ENCODE measurements at regions not wholly inside any gene's neighbourhood (a gene's known extent, or its start where the extent isn't known, plus 50 kb on each side); places are given as distances from the start of the nearest gene placed in this dataset.

- Histone ChIP-seq H3K79me1 (replicated peaks; ENCODE audit: low read length, poor library complexity, severe bottlenecking) (no peaks in the 10 kb centered on the region), H3K27me3 (ENCODE audit: control insufficient read depth in 1 of 2, insufficient read depth in 1 of 2, low read length in 2 of 2) (no peaks in the 10 kb centered on the region), H3K27ac (ENCODE audit: low read length, poor library complexity, severe bottlenecking) (no peak overlapping the region), H3K4me1 (ENCODE audit: control insufficient read depth, insufficient read depth, low read depth, low read length) (no peaks in the 10 kb centered on the region), H3K9me3 (ENCODE audit: control insufficient read depth, low read length) (no peaks in the 10 kb centered on the region), H2AK5ac (ENCODE audit: low read length, severe bottlenecking) (no peak overlapping the region), H2AFZ (ENCODE audit: low read depth, low read length) (no peak overlapping the region), H2BK120ac (ENCODE audit: low read depth, low read length) (no peak overlapping the region), H3K4me2 (ENCODE audit: low read length, poor library complexity, severe bottlenecking) (no peak overlapping the region), H4K91ac (ENCODE audit: low read length) (no peak overlapping the region), H4K8ac (ENCODE audit: low read length) (no peak overlapping the region), H3K9ac (ENCODE audit: low read length) (no peak overlapping the region), H2BK5ac (ENCODE audit: low read depth, low read length, poor library complexity, severe bottlenecking) (no peak overlapping the region), H3K4me3 (ENCODE audit: insufficient read depth in 1 of 2, low read depth in 1 of 2, low read length in 2 of 2) (no peak overlapping the region), H2BK15ac (ENCODE audit: low read depth, poor library complexity, severe bottlenecking) (no peak overlapping the region), H3K14ac (ENCODE audit: low read length in 2 of 2) (no peak overlapping the region), H3K23ac (ENCODE audit: low read length in 2 of 2) (no peak overlapping the region), H3K4ac (ENCODE audit: low read depth in 1 of 2, low read length in 2 of 2) (no peak overlapping the region), H2BK12ac (ENCODE audit: low read length in 2 of 2) (no peak overlapping the region), H3K18ac (ENCODE audit: low read depth in 1 of 2, low read length in 2 of 2) (no peak overlapping the region), H3K36me3 (ENCODE audit: control insufficient read depth in 1 of 2, insufficient read depth in 2 of 2, low read depth in 1 of 2, low read length in 2 of 2) (no peaks in the 10 kb centered on the region)
- WGBS = 83% methylated on average over 4 of the region's 4 CpGs
- DNase-seq = no peak
Measured at GRCh38 chr3:193095366-193095765, 145.7 kb upstream of the PLAAT1 start.

GRCh38 chr3:193096076-193096475 is 144.9 kb upstream of the PLAAT1 start:
- Histone ChIP-seq H4K8ac (ENCODE audit: low read length) (no peak overlapping the region), H3K36me3 (ENCODE audit: control insufficient read depth in 1 of 2, insufficient read depth in 2 of 2, low read depth in 1 of 2, low read length in 2 of 2) (no peaks in the 10 kb centered on the region), H3K4ac (ENCODE audit: low read depth in 1 of 2, low read length in 2 of 2) (no peak overlapping the region), H2BK12ac (ENCODE audit: low read length in 2 of 2) (no peak overlapping the region), H2BK120ac (ENCODE audit: low read depth, low read length) (no peak overlapping the region), H3K4me2 (ENCODE audit: low read length, poor library complexity, severe bottlenecking) (no peak overlapping the region), H3K23ac (ENCODE audit: low read length in 2 of 2) (no peak overlapping the region), H3K27ac (ENCODE audit: low read length, poor library complexity, severe bottlenecking) (no peak overlapping the region), H2BK5ac (ENCODE audit: low read depth, low read length, poor library complexity, severe bottlenecking) (no peak overlapping the region), H3K18ac (ENCODE audit: low read depth in 1 of 2, low read length in 2 of 2) (no peak overlapping the region), H3K9me3 (ENCODE audit: control insufficient read depth, low read length) (no peaks in the 10 kb centered on the region), H3K9ac (ENCODE audit: low read length) (no peak overlapping the region), H4K91ac (ENCODE audit: low read length) (no peak overlapping the region), H3K27me3 (ENCODE audit: control insufficient read depth in 1 of 2, insufficient read depth in 1 of 2, low read length in 2 of 2) (no peaks in the 10 kb centered on the region), H2BK15ac (ENCODE audit: low read depth, poor library complexity, severe bottlenecking) (no peak overlapping the region), H3K14ac (ENCODE audit: low read length in 2 of 2) (no peak overlapping the region), H2AFZ (ENCODE audit: low read depth, low read length) (no peak overlapping the region), H3K79me1 (replicated peaks; ENCODE audit: low read length, poor library complexity, severe bottlenecking) (no peaks in the 10 kb centered on the region), H3K4me1 (ENCODE audit: control insufficient read depth, insufficient read depth, low read depth, low read length) (no peaks in the 10 kb centered on the region), H3K4me3 (ENCODE audit: insufficient read depth in 1 of 2, low read depth in 1 of 2, low read length in 2 of 2) (no peak overlapping the region), H2AK5ac (ENCODE audit: low read length, severe bottlenecking) (no peak overlapping the region)
- no peak for DNase-seq
- WGBS = 53% methylated on average over 2 of the region's 2 CpGs

- Histone ChIP-seq H3K9ac (ENCODE audit: low read length) (no peak overlapping the region), H4K91ac (ENCODE audit: low read length) (no peak overlapping the region), H3K14ac (ENCODE audit: low read length in 2 of 2) (no peak overlapping the region), H2BK12ac (ENCODE audit: low read length in 2 of 2) (no peak overlapping the region), H3K4me2 (ENCODE audit: low read length, poor library complexity, severe bottlenecking) (no peak overlapping the region), H3K36me3 (ENCODE audit: control insufficient read depth in 1 of 2, insufficient read depth in 2 of 2, low read depth in 1 of 2, low read length in 2 of 2) (no peaks in the 10 kb centered on the region), H2BK5ac (ENCODE audit: low read depth, low read length, poor library complexity, severe bottlenecking) (no peak overlapping the region), H3K27ac (ENCODE audit: low read length, poor library complexity, severe bottlenecking) (no peak overlapping the region), H3K79me1 (replicated peaks; ENCODE audit: low read length, poor library complexity, severe bottlenecking) (no peaks in the 10 kb centered on the region), H4K8ac (ENCODE audit: low read length) (no peak overlapping the region), H2AFZ (ENCODE audit: low read depth, low read length) (no peak overlapping the region), H2AK5ac (ENCODE audit: low read length, severe bottlenecking) (no peak overlapping the region), H3K4me3 (ENCODE audit: insufficient read depth in 1 of 2, low read depth in 1 of 2, low read length in 2 of 2) (no peak overlapping the region), H2BK120ac (ENCODE audit: low read depth, low read length) (no peak overlapping the region), H3K4ac (ENCODE audit: low read depth in 1 of 2, low read length in 2 of 2) (no peak overlapping the region), H3K4me1 (ENCODE audit: control insufficient read depth, insufficient read depth, low read depth, low read length) (no peaks in the 10 kb centered on the region), H3K9me3 (ENCODE audit: control insufficient read depth, low read length) (no peaks in the 10 kb centered on the region), H3K23ac (ENCODE audit: low read length in 2 of 2) (no peak overlapping the region), H3K18ac (ENCODE audit: low read depth in 1 of 2, low read length in 2 of 2) (no peak overlapping the region), H3K27me3 (ENCODE audit: control insufficient read depth in 1 of 2, insufficient read depth in 1 of 2, low read length in 2 of 2) (no peaks in the 10 kb centered on the region), H2BK15ac (ENCODE audit: low read depth, poor library complexity, severe bottlenecking) (no peak overlapping the region)
- no peak for DNase-seq
- WGBS = 87% methylated on average over 10 of the region's 10 CpGs
Measured at GRCh38 chr3:193114431-193115340, 126.3 kb upstream of the PLAAT1 start.

- Histone ChIP-seq H3K36me3 (ENCODE audit: control insufficient read depth in 1 of 2, insufficient read depth in 2 of 2, low read depth in 1 of 2, low read length in 2 of 2) (no peaks in the 10 kb centered on the region), H3K4me1 (ENCODE audit: control insufficient read depth, insufficient read depth, low read depth, low read length) (no peaks in the 10 kb centered on the region), H4K91ac (ENCODE audit: low read length) (no peak overlapping the region), H4K8ac (ENCODE audit: low read length) (no peak overlapping the region), H2BK5ac (ENCODE audit: low read depth, low read length, poor library complexity, severe bottlenecking) (no peak overlapping the region), H3K18ac (ENCODE audit: low read depth in 1 of 2, low read length in 2 of 2) (no peak overlapping the region), H3K9ac (ENCODE audit: low read length) (no peak overlapping the region), H3K27me3 (ENCODE audit: control insufficient read depth in 1 of 2, insufficient read depth in 1 of 2, low read length in 2 of 2) (peaks cover 0 to under 1% of the 10 kb centered on the region in 2 experiments), H3K4me3 (ENCODE audit: insufficient read depth in 1 of 2, low read depth in 1 of 2, low read length in 2 of 2) (no peak overlapping the region), H2AFZ (ENCODE audit: low read depth, low read length) (no peak overlapping the region), H3K4me2 (ENCODE audit: low read length, poor library complexity, severe bottlenecking) (no peak overlapping the region), H3K4ac (ENCODE audit: low read depth in 1 of 2, low read length in 2 of 2) (no peak overlapping the region), H3K23ac (ENCODE audit: low read length in 2 of 2) (no peak overlapping the region), H2BK12ac (ENCODE audit: low read length in 2 of 2) (no peak overlapping the region), H3K27ac (ENCODE audit: low read length, poor library complexity, severe bottlenecking) (no peak overlapping the region), H2AK5ac (ENCODE audit: low read length, severe bottlenecking) (no peak overlapping the region), H2BK120ac (ENCODE audit: low read depth, low read length) (no peak overlapping the region), H3K79me1 (replicated peaks; ENCODE audit: low read length, poor library complexity, severe bottlenecking) (no peaks in the 10 kb centered on the region), H2BK15ac (ENCODE audit: low read depth, poor library complexity, severe bottlenecking) (no peak overlapping the region), H3K14ac (ENCODE audit: low read length in 2 of 2) (no peak overlapping the region), H3K9me3 (ENCODE audit: control insufficient read depth, low read length) (no peaks in the 10 kb centered on the region)
- WGBS = 82% methylated on average over 2 of the region's 2 CpGs
- no peak for DNase-seq
Measured at GRCh38 chr3:193116871-193117270, 124.2 kb upstream of the PLAAT1 start.
